A549 (cell line): ENCODE measurements at regions not wholly inside any gene's neighbourhood (a gene's known extent, or its start where the extent isn't known, plus 50 kb on each side); places are given as distances from the start of the nearest gene placed in this dataset.

Experiments
- ATAC-seq, 2 experiments: fragments of 200-7000 bp in 1 of 2; fragments of >200 bp in 1 of 2; cut with Nextera tagmentation in 1 of 2; cut with Tn5 transposase in 1 of 2; 3 replicates each; pipeline versions ENCODE4 v1.8.0 to v1.9.1; 2018 to 2020; ENCODE audit warnings: mild to moderate bottlenecking in 1 of 2, moderate library complexity in 1 of 2
- CTCF ChIA-PET: fragments of 300-600 bp; sonication (Branson Sonifier 250); formaldehyde crosslinking; extraction: SDS; loops from one replicate; lab custom pipeline; 2021; ENCODE audit warnings: antibody characterized with exemption, inconsistent platforms; lab: Yijun Ruan, JAX
- POLR2A ChIA-PET: fragments of 350-600 bp; formaldehyde crosslinking; extraction: SDS; loops from one replicate; lab custom pipeline; 2021; ENCODE audit warnings: antibody characterized with exemption, inconsistent platforms; lab: Yijun Ruan, JAX
- DNase-seq, 2 experiments: peaks; one replicate each; pipeline versions ENCODE4 v3.0.0 to v3.0.0-alpha.2; 2011 to 2016; ENCODE audit warnings: low read depth in 1 of 2, low spot score in 1 of 2
- FAIRE-seq: peaks from 2 replicates; lab custom pipeline; 2011; peaks lifted over from hg19 to GRCh38; lab: Jason Lieb, UNC
- H3K27ac ChIP-seq, 2 experiments: fragments of >200 bp; sonication (Bioruptor Twin); formaldehyde crosslinking; 3 replicates each; pipeline ENCODE4 v1.5.1; 2016 to 2017
- H3K4me1 ChIP-seq: fragments of >200 bp; sonication (Bioruptor Twin); formaldehyde crosslinking; 3 replicates; pipeline ENCODE4 v1.6.1; 2016
- H3K4me2 ChIP-seq: fragments of >200 bp; sonication (Bioruptor Twin); formaldehyde crosslinking; 3 replicates; pipeline ENCODE4 v1.6.1; 2016
- H3K4me3 ChIP-seq: fragments of >200 bp; sonication (Bioruptor Twin); formaldehyde crosslinking; 3 replicates; pipeline ENCODE4 v1.5.1; 2016
- H3K9me3 ChIP-seq: fragments of >200 bp; sonication (Bioruptor Twin); formaldehyde crosslinking; 3 replicates; pipeline ENCODE4 v1.6.1; 2016
- CBX2 ChIP-seq: fragments of 200-600 bp; sonication (generic); IDR thresholded peaks from 2 replicates; pipeline ENCODE4 v1.6.1; 2016; ENCODE audit warnings: low read depth, mild to moderate bottlenecking, borderline replicate concordance
- CBX8 ChIP-seq: fragments of 200-600 bp; sonication (generic); IDR thresholded peaks from 2 replicates; pipeline ENCODE4 v1.6.1; 2016
- CEBPB ChIP-seq, 2 experiments: fragments of >200 bp in 1 of 2; sonication (Bioruptor Twin) in 1 of 2; formaldehyde crosslinking in 1 of 2; IDR thresholded peaks; 2 replicates each; pipeline ENCODE4 v1.6.1; 2012 to 2016
- CHD2 ChIP-seq: fragments of 150-350 bp; IDR thresholded peaks from 2 replicates; pipeline ENCODE4 v1.6.1; 2014; ENCODE audit warnings: low read length; ENCODE audit not compliant: partially characterized antibody
- EHF ChIP-seq: fragments of 250-450 bp; sonication (Bioruptor Pico); IDR thresholded peaks from 2 replicates; pipeline ENCODE4 v1.5.0; 2020; ENCODE audit warnings: mild to moderate bottlenecking
- ESRRA ChIP-seq: fragments of 150-350 bp; IDR thresholded peaks from 2 replicates; pipeline ENCODE4 v1.6.1; 2014; ENCODE audit warnings: mild to moderate bottlenecking, low read length, borderline replicate concordance
- FOSB ChIP-seq: fragments of 250-450 bp; sonication (Bioruptor Pico); IDR thresholded peaks from 2 replicates; pipeline ENCODE4 v1.5.0; 2020; ENCODE audit warnings: mild to moderate bottlenecking, moderate library complexity
- HEYL ChIP-seq: fragments of 250-450 bp; sonication (Bioruptor Pico); IDR thresholded peaks from 2 replicates; pipeline ENCODE4 v1.8.0; 2021; ENCODE audit warnings: mild to moderate bottlenecking, moderate library complexity
- HOXA7 ChIP-seq: fragments of 250-450 bp; sonication (Bioruptor Pico); IDR thresholded peaks from 2 replicates; pipeline ENCODE4 v1.5.0; 2020; ENCODE audit warnings: mild to moderate bottlenecking, moderate library complexity
- HOXB13 ChIP-seq: fragments of 250-450 bp; sonication (Bioruptor Pico); IDR thresholded peaks from 2 replicates; pipeline ENCODE4 v1.5.0; 2020; ENCODE audit warnings: low read depth, mild to moderate bottlenecking, moderate library complexity
- JUN ChIP-seq, 2 experiments: fragments of >200 bp; sonication (Bioruptor Twin); formaldehyde crosslinking; IDR thresholded peaks; 2 replicates in 1 of 2; 3 replicates in 1 of 2; pipeline ENCODE4 v1.6.1; 2016 to 2017
- JUNB ChIP-seq: fragments of >200 bp; sonication (Bioruptor Twin); formaldehyde crosslinking; IDR thresholded peaks from 2 replicates; pipeline ENCODE4 v1.6.1; 2016
- KDM1A ChIP-seq: fragments of 200-600 bp; sonication (generic); IDR thresholded peaks from 2 replicates; pipeline ENCODE4 v1.6.1; 2016; ENCODE audit warnings: low read depth, mild to moderate bottlenecking
- KDM5A ChIP-seq: fragments of 200-600 bp; sonication (generic); IDR thresholded peaks from 2 replicates; pipeline ENCODE4 v1.6.1; 2016; ENCODE audit warnings: antibody characterized with exemption, mild to moderate bottlenecking
- MAZ ChIP-seq: fragments of 150-350 bp; IDR thresholded peaks from 2 replicates; pipeline ENCODE4 v1.6.1; 2014; ENCODE audit warnings: antibody characterized with exemption, low read depth, low read length, borderline replicate concordance
- NFE2L2 ChIP-seq: fragments of 150-350 bp; conservative IDR thresholded peaks from 2 replicates; pipeline ENCODE4 v1.6.1; 2014; ENCODE audit warnings: low read length
- POLR2AphosphoS2 ChIP-seq: conservative IDR thresholded peaks from 2 replicates; pipeline ENCODE4 v1.6.1; 2012; ENCODE audit warnings: low read length, improper control_type of control experiment, inconsistent platforms
- RCOR1 ChIP-seq: fragments of 150-350 bp; IDR thresholded peaks from 2 replicates; pipeline ENCODE4 v1.6.1; 2014; ENCODE audit warnings: antibody characterized with exemption, low read length, low read depth
- TP53 ChIP-seq: fragments of 250-450 bp; sonication (Bioruptor Pico); IDR thresholded peaks from 2 replicates; pipeline ENCODE4 v1.5.0; 2021; ENCODE audit warnings: mild to moderate bottlenecking, moderate library complexity
- ZC3H11A ChIP-seq: fragments of 450-650 bp; IDR thresholded peaks from 2 replicates; pipeline ENCODE4 v1.6.1; 2014; ENCODE audit warnings: antibody characterized with exemption, mild to moderate bottlenecking
- ZFP36 ChIP-seq: fragments of 450-650 bp; IDR thresholded peaks from 2 replicates; pipeline ENCODE4 v1.6.1; 2014; ENCODE audit warnings: borderline replicate concordance; ENCODE audit not compliant: partially characterized antibody
- ZNF302 ChIP-seq: fragments of 250-450 bp; sonication (Bioruptor Pico); IDR thresholded peaks from 2 replicates; pipeline ENCODE4 v1.9.0; 2021; ENCODE audit warnings: inconsistent platforms, mild to moderate bottlenecking, moderate library complexity
- WGBS: methylation state at CpG from one replicate; pipeline ENCODE4 v1.1.6; 2017; ENCODE audit errors: missing lambda C conversion rate; 5-methylcytosine and 5-hydroxymethylcytosine counted together
- TF ChIP-seq, protein P1 (sequence below): fragments of >200 bp; sonication (Bioruptor Twin); formaldehyde crosslinking; IDR thresholded peaks from 2 replicates; pipeline ENCODE4 v1.6.1; 2016
- TF ChIP-seq, protein P2 (sequence below): fragments of >200 bp; sonication (Bioruptor Twin); formaldehyde crosslinking; IDR thresholded peaks from 3 replicates; pipeline ENCODE4 v1.6.1; 2016
- TF ChIP-seq, protein P3 (sequence below): fragments of >200 bp; sonication (Bioruptor Twin); formaldehyde crosslinking; IDR thresholded peaks from 3 replicates; pipeline ENCODE4 v1.5.1; 2016
- TF ChIP-seq, protein P4 (sequence below): fragments of 200-600 bp; sonication (generic); IDR thresholded peaks from 2 replicates; pipeline ENCODE4 v1.6.1; 2016; ENCODE audit warnings: antibody characterized with exemption, mild to moderate bottlenecking, moderate library complexity
- TF ChIP-seq, protein P5 (sequence below): fragments of 450-650 bp; IDR thresholded peaks from 2 replicates; pipeline ENCODE4 v1.6.1; 2014; ENCODE audit warnings: antibody characterized with exemption
- TF ChIP-seq, protein P6 (sequence below): IDR thresholded peaks from 2 replicates; pipeline ENCODE4 v1.6.1; 2012; ENCODE audit warnings: low read depth, borderline replicate concordance

DNA sequence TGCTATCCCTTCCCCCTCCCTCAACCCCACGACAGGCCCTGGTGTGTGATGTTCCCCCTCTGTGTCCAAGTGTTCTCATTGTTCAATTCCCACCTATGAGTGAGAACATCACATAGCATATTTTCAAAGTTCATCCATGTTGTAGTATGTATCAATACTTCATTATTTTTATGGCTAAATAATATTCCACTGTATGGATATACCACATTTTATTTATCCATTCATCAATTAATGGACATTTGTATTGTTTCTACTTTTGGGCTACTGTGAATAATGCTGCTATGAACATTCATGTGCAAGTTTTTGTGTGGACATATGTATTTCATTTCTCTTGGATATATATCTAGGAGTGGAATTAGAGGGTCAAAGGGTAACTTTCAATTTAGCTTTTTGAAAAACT is 58.7 kb upstream of the ARMC2 start:
- FAIRE-seq, result no peak
- WGBS, result 0% methylated on average over 1 of the region's 1 CpG
- H3K4me2 ChIP-seq, result no peak overlapping the region
- DNase-seq, result no peak
- H3K27ac ChIP-seq, result no peak overlapping the region
- TF ChIP-seq, protein P1, sequence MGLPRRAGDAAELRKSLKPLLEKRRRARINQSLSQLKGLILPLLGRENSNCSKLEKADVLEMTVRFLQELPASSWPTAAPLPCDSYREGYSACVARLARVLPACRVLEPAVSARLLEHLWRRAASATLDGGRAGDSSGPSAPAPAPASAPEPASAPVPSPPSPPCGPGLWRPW, result no peak
- TF ChIP-seq HOXB13, result no peak
- TF ChIP-seq, protein P2, sequence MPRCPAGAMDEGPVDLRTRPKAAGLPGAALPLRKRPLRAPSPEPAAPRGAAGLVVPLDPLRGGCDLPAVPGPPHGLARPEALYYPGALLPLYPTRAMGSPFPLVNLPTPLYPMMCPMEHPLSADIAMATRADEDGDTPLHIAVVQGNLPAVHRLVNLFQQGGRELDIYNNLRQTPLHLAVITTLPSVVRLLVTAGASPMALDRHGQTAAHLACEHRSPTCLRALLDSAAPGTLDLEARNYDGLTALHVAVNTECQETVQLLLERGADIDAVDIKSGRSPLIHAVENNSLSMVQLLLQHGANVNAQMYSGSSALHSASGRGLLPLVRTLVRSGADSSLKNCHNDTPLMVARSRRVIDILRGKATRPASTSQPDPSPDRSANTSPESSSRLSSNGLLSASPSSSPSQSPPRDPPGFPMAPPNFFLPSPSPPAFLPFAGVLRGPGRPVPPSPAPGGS, result no peak
- TF ChIP-seq, protein P3, sequence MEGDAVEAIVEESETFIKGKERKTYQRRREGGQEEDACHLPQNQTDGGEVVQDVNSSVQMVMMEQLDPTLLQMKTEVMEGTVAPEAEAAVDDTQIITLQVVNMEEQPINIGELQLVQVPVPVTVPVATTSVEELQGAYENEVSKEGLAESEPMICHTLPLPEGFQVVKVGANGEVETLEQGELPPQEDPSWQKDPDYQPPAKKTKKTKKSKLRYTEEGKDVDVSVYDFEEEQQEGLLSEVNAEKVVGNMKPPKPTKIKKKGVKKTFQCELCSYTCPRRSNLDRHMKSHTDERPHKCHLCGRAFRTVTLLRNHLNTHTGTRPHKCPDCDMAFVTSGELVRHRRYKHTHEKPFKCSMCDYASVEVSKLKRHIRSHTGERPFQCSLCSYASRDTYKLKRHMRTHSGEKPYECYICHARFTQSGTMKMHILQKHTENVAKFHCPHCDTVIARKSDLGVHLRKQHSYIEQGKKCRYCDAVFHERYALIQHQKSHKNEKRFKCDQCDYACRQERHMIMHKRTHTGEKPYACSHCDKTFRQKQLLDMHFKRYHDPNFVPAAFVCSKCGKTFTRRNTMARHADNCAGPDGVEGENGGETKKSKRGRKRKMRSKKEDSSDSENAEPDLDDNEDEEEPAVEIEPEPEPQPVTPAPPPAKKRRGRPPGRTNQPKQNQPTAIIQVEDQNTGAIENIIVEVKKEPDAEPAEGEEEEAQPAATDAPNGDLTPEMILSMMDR, result no peak
- TF ChIP-seq, protein P4, sequence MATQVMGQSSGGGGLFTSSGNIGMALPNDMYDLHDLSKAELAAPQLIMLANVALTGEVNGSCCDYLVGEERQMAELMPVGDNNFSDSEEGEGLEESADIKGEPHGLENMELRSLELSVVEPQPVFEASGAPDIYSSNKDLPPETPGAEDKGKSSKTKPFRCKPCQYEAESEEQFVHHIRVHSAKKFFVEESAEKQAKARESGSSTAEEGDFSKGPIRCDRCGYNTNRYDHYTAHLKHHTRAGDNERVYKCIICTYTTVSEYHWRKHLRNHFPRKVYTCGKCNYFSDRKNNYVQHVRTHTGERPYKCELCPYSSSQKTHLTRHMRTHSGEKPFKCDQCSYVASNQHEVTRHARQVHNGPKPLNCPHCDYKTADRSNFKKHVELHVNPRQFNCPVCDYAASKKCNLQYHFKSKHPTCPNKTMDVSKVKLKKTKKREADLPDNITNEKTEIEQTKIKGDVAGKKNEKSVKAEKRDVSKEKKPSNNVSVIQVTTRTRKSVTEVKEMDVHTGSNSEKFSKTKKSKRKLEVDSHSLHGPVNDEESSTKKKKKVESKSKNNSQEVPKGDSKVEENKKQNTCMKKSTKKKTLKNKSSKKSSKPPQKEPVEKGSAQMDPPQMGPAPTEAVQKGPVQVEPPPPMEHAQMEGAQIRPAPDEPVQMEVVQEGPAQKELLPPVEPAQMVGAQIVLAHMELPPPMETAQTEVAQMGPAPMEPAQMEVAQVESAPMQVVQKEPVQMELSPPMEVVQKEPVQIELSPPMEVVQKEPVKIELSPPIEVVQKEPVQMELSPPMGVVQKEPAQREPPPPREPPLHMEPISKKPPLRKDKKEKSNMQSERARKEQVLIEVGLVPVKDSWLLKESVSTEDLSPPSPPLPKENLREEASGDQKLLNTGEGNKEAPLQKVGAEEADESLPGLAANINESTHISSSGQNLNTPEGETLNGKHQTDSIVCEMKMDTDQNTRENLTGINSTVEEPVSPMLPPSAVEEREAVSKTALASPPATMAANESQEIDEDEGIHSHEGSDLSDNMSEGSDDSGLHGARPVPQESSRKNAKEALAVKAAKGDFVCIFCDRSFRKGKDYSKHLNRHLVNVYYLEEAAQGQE, result no peak
- TF ChIP-seq NFE2L2, result no peak
- TF ChIP-seq, protein P5, sequence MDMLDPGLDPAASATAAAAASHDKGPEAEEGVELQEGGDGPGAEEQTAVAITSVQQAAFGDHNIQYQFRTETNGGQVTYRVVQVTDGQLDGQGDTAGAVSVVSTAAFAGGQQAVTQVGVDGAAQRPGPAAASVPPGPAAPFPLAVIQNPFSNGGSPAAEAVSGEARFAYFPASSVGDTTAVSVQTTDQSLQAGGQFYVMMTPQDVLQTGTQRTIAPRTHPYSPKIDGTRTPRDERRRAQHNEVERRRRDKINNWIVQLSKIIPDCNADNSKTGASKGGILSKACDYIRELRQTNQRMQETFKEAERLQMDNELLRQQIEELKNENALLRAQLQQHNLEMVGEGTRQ, result no peak
- no peak for TF ChIP-seq JUN (IDR thresholded peaks at IDR 0.05)
- no peak for TF ChIP-seq FOSB (CRISPR knock-in tag)
- no peak for TF ChIP-seq ZFP36
- no peak for TF ChIP-seq KDM1A
- no peak for TF ChIP-seq ESRRA
- TF ChIP-seq JUNB, result no peak
- TF ChIP-seq KDM5A, result no peak
- TF ChIP-seq CEBPB (IDR thresholded peaks at IDR 0.05), result no peak
- no peak for TF ChIP-seq CBX2
- no peak for TF ChIP-seq ZC3H11A
- TF ChIP-seq HEYL (CRISPR knock-in tag), result no peak
- TF ChIP-seq RCOR1, result no peak
- no peak for TF ChIP-seq TP53 (CRISPR knock-in tag)
- no peaks in the 10 kb centered on the region for H3K4me1 ChIP-seq
- ChIA-PET CTCF (no interaction called here), POLR2A (no interaction called here)
- peaks cover 6% of the 10 kb centered on the region; the same call in 2 of the 3 replicates for H3K9me3 ChIP-seq
- H3K4me3 ChIP-seq, result no peak overlapping the region
- ATAC-seq, result no peak

DNA sequence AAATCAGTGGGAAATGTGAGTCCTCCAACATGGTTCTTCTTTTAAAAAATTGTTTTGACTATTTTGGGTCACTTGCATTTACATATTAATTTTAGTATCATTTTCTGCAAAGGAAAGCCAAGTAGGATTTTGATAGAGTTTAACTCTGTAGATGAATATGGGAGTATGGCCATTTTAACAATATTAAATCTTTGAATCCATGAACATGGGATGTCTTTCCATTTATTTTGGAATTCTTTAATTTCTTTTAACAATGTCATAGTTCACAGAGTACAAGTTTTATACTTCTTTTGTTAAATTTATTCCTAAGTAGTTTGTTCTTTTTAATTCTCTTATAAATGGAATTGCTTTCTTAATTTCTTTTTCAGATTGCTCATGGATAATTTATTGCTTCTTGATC is 56.5 kb upstream of the ARMC2 start:
- Histone ChIP-seq H3K4me3 (no peak overlapping the region), H3K9me3 (peaks cover 6% of the 10 kb centered on the region; the same call in 2 of the 3 replicates), H3K27ac (no peak overlapping the region), H3K4me2 (no peak overlapping the region), H3K4me1 (no peaks in the 10 kb centered on the region)
- FAIRE-seq (no peak), DNase-seq (no peak), ATAC-seq (no peak)
- ChIA-PET POLR2A (no interaction called here), CTCF (no interaction called here)
- TF ChIP-seq RCOR1 (no peak), NFE2L2 (no peak), ZNF302 (no peak), CHD2 (no peak), HOXA7 (no peak), ESRRA (no peak), POLR2AphosphoS2 (no peak), MAZ (no peak), EHF (CRISPR knock-in tag) (no peak), CBX8 (no peak)
- TF ChIP-seq, protein P5, result no peak
- TF ChIP-seq, protein P6, sequence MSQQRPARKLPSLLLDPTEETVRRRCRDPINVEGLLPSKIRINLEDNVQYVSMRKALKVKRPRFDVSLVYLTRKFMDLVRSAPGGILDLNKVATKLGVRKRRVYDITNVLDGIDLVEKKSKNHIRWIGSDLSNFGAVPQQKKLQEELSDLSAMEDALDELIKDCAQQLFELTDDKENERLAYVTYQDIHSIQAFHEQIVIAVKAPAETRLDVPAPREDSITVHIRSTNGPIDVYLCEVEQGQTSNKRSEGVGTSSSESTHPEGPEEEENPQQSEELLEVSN, result no peak
